ENCODE measurements at regions not wholly inside any gene's neighbourhood (a gene's known extent, or its start where the extent isn't known, plus 50 kb on each side); places are given as distances from the start of the nearest gene placed in this dataset.

GRCh38 chr3:106006571-106006970 is 137.8 kb upstream of the CBLB start:
- H3K36me3 ChIP-seq (ENCODE audit: control insufficient read depth, insufficient read depth, low read length), result no peaks in the 10 kb centered on the region
- no peaks in the 10 kb centered on the region for H3K4me1 ChIP-seq (ENCODE audit: control insufficient read depth, insufficient read depth, low read length)
- H3K9ac ChIP-seq (ENCODE audit: low read length), result no peak overlapping the region
- H3K9me3 ChIP-seq (ENCODE audit: control insufficient read depth, low read length), result no peaks in the 10 kb centered on the region
- no peaks in the 10 kb centered on the region for H3K27me3 ChIP-seq (ENCODE audit: control insufficient read depth, insufficient read depth, low read length)
- no peak overlapping the region for H3K4me3 ChIP-seq (ENCODE audit: low read length)

GRCh38 chr3:106007512-106007911 is 138.7 kb upstream of the CBLB start:
- no peaks in the 10 kb centered on the region for H3K4me1 ChIP-seq (ENCODE audit: control insufficient read depth, insufficient read depth, low read length)
- no peak overlapping the region for H3K9ac ChIP-seq (ENCODE audit: low read length)
- no peak overlapping the region for H3K4me3 ChIP-seq (ENCODE audit: low read length)
- H3K27me3 ChIP-seq (ENCODE audit: control insufficient read depth, insufficient read depth, low read length), result no peaks in the 10 kb centered on the region
- no peaks in the 10 kb centered on the region for H3K9me3 ChIP-seq (ENCODE audit: control insufficient read depth, low read length)
- no peaks in the 10 kb centered on the region for H3K36me3 ChIP-seq (ENCODE audit: control insufficient read depth, insufficient read depth, low read length)

- no peaks in the 10 kb centered on the region for H3K36me3 ChIP-seq (ENCODE audit: control insufficient read depth, insufficient read depth, low read length)
- no peak overlapping the region for H3K4me3 ChIP-seq (ENCODE audit: low read length)
- no peaks in the 10 kb centered on the region for H3K9me3 ChIP-seq (ENCODE audit: control insufficient read depth, low read length)
- no peak overlapping the region for H3K9ac ChIP-seq (ENCODE audit: low read length)
- H3K4me1 ChIP-seq (ENCODE audit: control insufficient read depth, insufficient read depth, low read length), result no peaks in the 10 kb centered on the region
- no peaks in the 10 kb centered on the region for H3K27me3 ChIP-seq (ENCODE audit: control insufficient read depth, insufficient read depth, low read length)
Observed at GRCh38 chr3:106008766-106009165, 140.0 kb upstream of the CBLB start.

- Histone ChIP-seq H3K4me1 (ENCODE audit: control insufficient read depth, insufficient read depth, low read length) (no peaks in the 10 kb centered on the region), H3K4me3 (ENCODE audit: low read length) (no peak overlapping the region), H3K27me3 (ENCODE audit: control insufficient read depth, insufficient read depth, low read length) (no peaks in the 10 kb centered on the region), H3K9me3 (ENCODE audit: control insufficient read depth, low read length) (no peaks in the 10 kb centered on the region), H3K9ac (ENCODE audit: low read length) (no peak overlapping the region), H3K36me3 (ENCODE audit: control insufficient read depth, insufficient read depth, low read length) (no peaks in the 10 kb centered on the region)
Observed at GRCh38 chr3:106010829-106011228, 142.0 kb upstream of the CBLB start.

- Histone ChIP-seq H3K4me3 (ENCODE audit: low read length) (no peak overlapping the region), H3K9me3 (ENCODE audit: control insufficient read depth, low read length) (no peaks in the 10 kb centered on the region), H3K4me1 (ENCODE audit: control insufficient read depth, insufficient read depth, low read length) (no peaks in the 10 kb centered on the region), H3K27me3 (ENCODE audit: control insufficient read depth, insufficient read depth, low read length) (no peaks in the 10 kb centered on the region), H3K36me3 (ENCODE audit: control insufficient read depth, insufficient read depth, low read length) (no peaks in the 10 kb centered on the region), H3K9ac (ENCODE audit: low read length) (no peak overlapping the region)
Observed at GRCh38 chr3:106013971-106014370, 145.2 kb upstream of the CBLB start.

- no peaks in the 10 kb centered on the region for H3K9me3 ChIP-seq (ENCODE audit: control insufficient read depth, low read length)
- H3K4me3 ChIP-seq (ENCODE audit: low read length), result no peak overlapping the region
- H3K9ac ChIP-seq (ENCODE audit: low read length), result no peak overlapping the region
- no peaks in the 10 kb centered on the region for H3K27me3 ChIP-seq (ENCODE audit: control insufficient read depth, insufficient read depth, low read length)
- H3K36me3 ChIP-seq (ENCODE audit: control insufficient read depth, insufficient read depth, low read length), result no peaks in the 10 kb centered on the region
- H3K4me1 ChIP-seq (ENCODE audit: control insufficient read depth, insufficient read depth, low read length), result no peaks in the 10 kb centered on the region
Observed at GRCh38 chr3:106014518-106014917, 145.7 kb upstream of the CBLB start.

GRCh38 chr3:106014971-106015370 is 146.2 kb upstream of the CBLB start:
- no peaks in the 10 kb centered on the region for H3K36me3 ChIP-seq (ENCODE audit: control insufficient read depth, insufficient read depth, low read length)
- H3K4me3 ChIP-seq (ENCODE audit: low read length), result no peak overlapping the region
- no peaks in the 10 kb centered on the region for H3K9me3 ChIP-seq (ENCODE audit: control insufficient read depth, low read length)
- no peak overlapping the region for H3K9ac ChIP-seq (ENCODE audit: low read length)
- no peaks in the 10 kb centered on the region for H3K4me1 ChIP-seq (ENCODE audit: control insufficient read depth, insufficient read depth, low read length)
- H3K27me3 ChIP-seq (ENCODE audit: control insufficient read depth, insufficient read depth, low read length), result no peaks in the 10 kb centered on the region

GRCh38 chr3:106018102-106018501 is 149.3 kb upstream of the CBLB start:
- H3K4me3 ChIP-seq (ENCODE audit: low read length), result no peak overlapping the region
- H3K9ac ChIP-seq (ENCODE audit: low read length), result no peak overlapping the region
- no peaks in the 10 kb centered on the region for H3K4me1 ChIP-seq (ENCODE audit: control insufficient read depth, insufficient read depth, low read length)
- H3K27me3 ChIP-seq (ENCODE audit: control insufficient read depth, insufficient read depth, low read length), result no peaks in the 10 kb centered on the region
- H3K9me3 ChIP-seq (ENCODE audit: control insufficient read depth, low read length), result no peaks in the 10 kb centered on the region
- H3K36me3 ChIP-seq (ENCODE audit: control insufficient read depth, insufficient read depth, low read length), result no peaks in the 10 kb centered on the region

- Histone ChIP-seq H3K9ac (ENCODE audit: low read length) (no peak overlapping the region), H3K4me3 (ENCODE audit: low read length) (no peak overlapping the region), H3K9me3 (ENCODE audit: control insufficient read depth, low read length) (no peaks in the 10 kb centered on the region), H3K4me1 (ENCODE audit: control insufficient read depth, insufficient read depth, low read length) (no peaks in the 10 kb centered on the region), H3K27me3 (ENCODE audit: control insufficient read depth, insufficient read depth, low read length) (no peaks in the 10 kb centered on the region), H3K36me3 (ENCODE audit: control insufficient read depth, insufficient read depth, low read length) (no peaks in the 10 kb centered on the region)
Observed at GRCh38 chr3:106018929-106019550, 150.2 kb upstream of the CBLB start.

- H3K27me3 ChIP-seq (ENCODE audit: control insufficient read depth, insufficient read depth, low read length), result no peaks in the 10 kb centered on the region
- H3K4me1 ChIP-seq (ENCODE audit: control insufficient read depth, insufficient read depth, low read length), result peaks cover 9% of the 10 kb centered on the region
- no peak overlapping the region for H3K9ac ChIP-seq (ENCODE audit: low read length)
- H3K4me3 ChIP-seq (ENCODE audit: low read length), result no peak overlapping the region
- no peaks in the 10 kb centered on the region for H3K9me3 ChIP-seq (ENCODE audit: control insufficient read depth, low read length)
- no peaks in the 10 kb centered on the region for H3K36me3 ChIP-seq (ENCODE audit: control insufficient read depth, insufficient read depth, low read length)
Observed at GRCh38 chr3:106022913-106023312, 154.1 kb upstream of the CBLB start.

GRCh38 chr3:106025151-106025722 is 156.4 kb upstream of the CBLB start:
- no peak overlapping the region for H3K9ac ChIP-seq (ENCODE audit: low read length)
- no peaks in the 10 kb centered on the region for H3K36me3 ChIP-seq (ENCODE audit: control insufficient read depth, insufficient read depth, low read length)
- H3K27me3 ChIP-seq (ENCODE audit: control insufficient read depth, insufficient read depth, low read length), result no peaks in the 10 kb centered on the region
- no peaks in the 10 kb centered on the region for H3K9me3 ChIP-seq (ENCODE audit: control insufficient read depth, low read length)
- H3K4me3 ChIP-seq (ENCODE audit: low read length), result no peak overlapping the region
- H3K4me1 ChIP-seq (ENCODE audit: control insufficient read depth, insufficient read depth, low read length), result peaks cover 9% of the 10 kb centered on the region

- H3K9ac ChIP-seq (ENCODE audit: low read length), result no peak overlapping the region
Observed at GRCh38 chr3:106029954-106030626, 161.3 kb upstream of the CBLB start.

More at GRCh38 chr3:106029954-106030626, 161.3 kb upstream of the CBLB start:
- H3K4me1 ChIP-seq (ENCODE audit: control insufficient read depth, insufficient read depth, low read length), result peaks cover 4% of the 10 kb centered on the region
- H3K36me3 ChIP-seq (ENCODE audit: control insufficient read depth, insufficient read depth, low read length), result no peaks in the 10 kb centered on the region
- H3K9me3 ChIP-seq (ENCODE audit: control insufficient read depth, low read length), result no peaks in the 10 kb centered on the region
- H3K4me3 ChIP-seq (ENCODE audit: low read length), result no peak overlapping the region
- H3K27me3 ChIP-seq (ENCODE audit: control insufficient read depth, insufficient read depth, low read length), result no peaks in the 10 kb centered on the region

All from mucosa of stomach (tissue), 1 donor.